GM21423 (cell line): ENCODE measurements at regions not wholly inside any gene's neighbourhood (a gene's known extent, or its start where the extent isn't known, plus 50 kb on each side); places are given as distances from the start of the nearest gene placed in this dataset.
A peak's percentile ranks its signal among the peaks of the same experiment; 100 is the strongest.
"Not testable (repeated sequence)": the region's sequence is repeated elsewhere in the genome, so short reads cannot be mapped to it uniquely, and the experiment has no call there.

Experiments used
- ATAC-seq: cut with Tn5 transposase; IDR thresholded peaks from one replicate; pipeline ENCODE4 v1.9.1; 2021; ENCODE audit warnings: mild to moderate bottlenecking, moderate library complexity; ENCODE audit not compliant: unreplicated experiment

DNA sequence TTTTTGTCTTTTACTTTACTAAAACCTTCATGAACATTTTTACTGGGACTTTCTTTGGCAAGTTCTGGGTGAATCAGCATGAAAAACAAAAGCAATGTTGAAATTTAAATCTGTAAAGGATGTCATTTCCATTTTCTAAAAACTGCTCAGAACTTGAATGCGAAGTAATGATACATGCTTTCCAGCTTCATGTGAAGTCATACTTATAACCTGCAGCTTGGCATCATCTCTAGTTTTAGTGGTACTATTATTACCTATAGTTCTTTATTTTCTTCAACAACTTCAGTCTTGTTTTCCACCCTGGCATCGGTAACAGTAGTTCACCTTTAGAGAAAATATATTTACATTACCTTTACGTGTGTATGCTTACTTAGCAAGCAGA, 421.4 kb upstream of the DIPK2B start:
- ATAC-seq, result peak; percentile 11

DNA sequence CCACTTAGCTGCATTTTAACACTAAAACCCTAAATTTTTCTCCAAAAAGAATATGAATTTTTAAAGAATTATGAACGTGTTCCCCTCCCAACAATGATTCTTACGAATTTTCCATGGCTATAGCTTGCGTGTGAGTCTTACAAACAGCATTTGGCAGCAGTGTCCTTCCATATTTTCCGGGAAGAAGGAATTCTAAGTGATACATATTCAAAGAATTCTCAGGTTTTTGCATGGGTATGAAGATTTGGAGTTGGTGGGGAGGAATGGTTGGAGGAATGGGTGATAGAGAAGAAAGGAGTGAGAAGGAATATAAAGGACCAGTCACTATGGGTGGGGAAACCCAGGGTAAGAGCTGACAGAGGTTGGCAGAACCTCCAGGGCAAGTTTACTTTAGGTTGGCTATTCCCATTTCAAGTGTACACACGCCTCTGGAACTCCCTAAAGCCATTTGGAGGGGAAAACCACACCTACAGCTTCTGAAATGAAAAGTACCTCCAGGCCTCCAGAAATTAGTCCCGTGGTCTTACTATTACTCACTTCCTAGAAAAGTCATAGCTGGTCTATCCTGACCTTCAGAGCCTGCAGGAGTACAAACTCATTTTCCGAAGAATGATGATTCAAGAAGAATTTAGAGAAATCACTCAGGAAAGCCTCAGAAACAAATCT, 420.8 kb upstream of the DIPK2B start:
- peak; percentile 40 for ATAC-seq

DNA sequence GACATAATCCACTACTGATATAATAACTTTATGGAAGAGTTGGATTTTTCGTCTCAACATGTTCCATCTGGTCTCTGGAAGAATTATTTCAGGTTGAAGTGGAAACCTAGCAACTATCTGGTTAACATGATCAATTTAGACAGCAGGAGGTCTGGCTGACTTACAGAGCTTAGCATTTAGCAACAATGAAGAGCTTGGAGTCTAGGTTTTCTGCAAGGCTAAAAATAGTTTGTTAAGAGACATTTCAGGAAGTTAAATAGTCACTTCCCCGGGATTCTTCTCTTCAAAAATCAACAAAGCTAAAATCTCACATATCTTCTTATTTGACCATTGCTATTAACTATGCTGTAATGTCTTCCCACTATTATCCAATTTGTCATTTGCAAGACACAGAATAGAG, 418.6 kb upstream of the DIPK2B start:
- ATAC-seq, result no peak

DNA sequence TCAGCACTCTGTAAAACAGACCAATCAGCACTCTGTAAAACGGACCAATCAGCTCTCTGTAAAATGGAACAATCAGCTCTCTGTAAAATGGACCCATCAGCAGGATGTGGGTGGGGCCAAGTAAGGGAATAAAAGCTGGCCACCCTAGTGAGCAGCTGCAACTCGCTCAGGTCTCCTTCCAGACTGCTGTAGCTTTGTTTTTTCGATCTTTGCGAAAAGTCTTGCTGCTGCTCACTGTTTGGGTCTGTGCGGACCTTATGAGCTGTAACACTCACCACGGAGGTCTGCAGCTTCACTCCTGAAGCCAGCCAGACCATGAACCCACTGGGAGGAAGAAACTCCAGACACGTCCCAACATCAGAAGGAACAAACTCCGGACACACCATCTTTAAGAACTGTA, 414.9 kb upstream of the DIPK2B start:
- not testable (repeated sequence) for ATAC-seq

DNA sequence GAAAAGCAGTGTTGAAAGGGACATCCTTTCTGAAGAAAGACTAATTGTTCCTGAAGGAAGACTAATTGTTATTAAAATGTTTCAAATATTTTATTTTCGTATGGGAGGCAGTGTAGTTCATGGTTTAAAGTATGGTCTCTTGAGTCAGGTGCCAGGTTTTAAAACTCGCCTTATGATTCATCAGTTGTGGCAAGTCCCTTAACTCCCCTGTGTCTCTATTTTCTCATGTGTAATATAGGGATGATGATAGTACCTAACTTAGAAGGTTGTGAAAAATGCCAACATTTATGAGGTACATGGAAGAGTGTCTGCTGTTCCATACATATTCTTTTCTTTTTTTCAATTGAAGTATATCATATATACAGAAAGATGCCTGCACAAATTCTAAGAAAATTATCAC, 414.2 kb upstream of the DIPK2B start:
- ATAC-seq, result no peak

DNA sequence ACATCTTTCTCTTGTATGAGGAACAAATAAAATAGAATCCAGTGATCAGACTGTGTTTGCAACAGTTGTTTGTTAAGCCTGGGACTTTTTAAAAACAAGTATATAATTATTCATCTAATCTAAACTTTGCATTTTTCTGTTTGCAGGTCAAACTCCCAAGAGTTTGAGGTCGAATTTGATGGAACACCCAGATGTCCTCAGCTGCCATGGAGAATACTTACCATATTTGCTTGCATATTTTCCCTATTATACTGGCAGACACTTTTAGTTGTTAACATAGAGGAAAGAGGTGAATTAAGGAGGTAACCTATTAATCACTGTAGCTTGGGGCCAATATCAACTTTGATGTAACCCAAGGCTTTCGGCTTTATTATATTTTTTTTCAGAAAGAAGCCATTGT, 401.5 kb upstream of the DIPK2B start:
- no peak for ATAC-seq

DNA sequence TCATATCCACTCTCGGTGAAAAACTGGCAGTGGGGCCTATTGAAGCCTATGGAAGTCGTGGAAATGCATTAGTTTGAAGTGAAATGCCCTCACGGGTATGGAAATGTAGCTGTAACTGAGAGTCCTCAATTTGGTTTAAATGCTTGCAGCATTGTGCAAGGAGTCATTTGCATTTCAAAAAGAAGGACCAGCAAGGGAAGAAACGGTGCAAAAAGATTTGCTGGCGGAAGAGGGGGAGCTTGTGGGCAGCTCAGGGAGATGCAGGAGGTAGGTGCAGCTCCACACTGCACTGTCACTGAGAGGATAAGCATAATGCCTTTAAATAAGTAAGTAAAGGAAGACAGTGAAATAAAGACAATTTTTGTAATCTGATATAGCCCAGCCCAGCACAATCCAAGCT, 400.4 kb upstream of the DIPK2B start:
- ATAC-seq, result no peak

DNA sequence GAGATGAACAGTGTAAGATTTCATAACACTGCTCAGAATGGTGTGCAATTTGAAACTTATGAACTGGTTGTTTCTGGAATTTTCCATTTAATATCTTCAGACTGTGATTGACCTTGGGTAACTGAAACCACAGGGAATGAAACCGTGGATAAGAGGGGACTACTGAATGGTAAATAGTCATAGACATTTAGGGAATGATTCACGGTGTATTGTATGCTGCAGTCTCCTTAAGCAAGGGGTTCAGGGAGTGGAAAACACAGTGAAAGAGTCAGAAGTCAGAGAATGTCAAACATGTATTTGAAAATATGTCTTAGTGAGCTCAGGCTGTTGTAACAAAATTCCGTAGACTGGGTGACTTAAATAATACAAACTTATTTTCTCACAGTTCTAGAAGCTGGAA, 398.2 kb upstream of the DIPK2B start:
- no peak for ATAC-seq

DNA sequence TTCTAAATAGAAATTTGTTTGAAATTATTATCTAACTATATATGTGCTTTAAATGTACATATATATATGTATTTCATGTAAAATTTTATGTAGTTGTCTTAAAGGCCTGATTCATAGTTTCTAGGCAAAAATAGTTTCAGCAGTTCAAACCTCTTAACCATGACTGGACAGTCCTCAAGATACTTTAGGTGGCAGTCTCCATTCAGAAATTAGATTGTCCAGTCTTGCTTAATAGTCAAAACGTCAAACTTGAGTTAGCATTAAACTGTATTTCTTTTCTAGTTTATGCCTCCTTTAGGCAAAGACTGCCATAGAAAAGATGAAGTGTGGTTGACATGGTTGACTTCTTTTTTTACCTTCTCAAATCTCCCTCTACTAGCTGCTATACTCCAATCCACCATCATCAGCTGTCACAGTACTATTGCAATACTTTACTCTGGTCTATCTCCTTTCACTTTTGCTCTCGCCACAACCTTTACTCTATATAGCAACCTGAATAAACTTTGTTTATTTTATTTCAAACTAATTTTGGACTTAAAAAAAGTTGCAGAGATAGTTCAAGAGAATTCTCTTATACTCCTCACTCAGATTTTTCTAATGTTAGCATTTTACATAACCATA, 395.6 kb upstream of the DIPK2B start:
- ATAC-seq, result no peak

DNA sequence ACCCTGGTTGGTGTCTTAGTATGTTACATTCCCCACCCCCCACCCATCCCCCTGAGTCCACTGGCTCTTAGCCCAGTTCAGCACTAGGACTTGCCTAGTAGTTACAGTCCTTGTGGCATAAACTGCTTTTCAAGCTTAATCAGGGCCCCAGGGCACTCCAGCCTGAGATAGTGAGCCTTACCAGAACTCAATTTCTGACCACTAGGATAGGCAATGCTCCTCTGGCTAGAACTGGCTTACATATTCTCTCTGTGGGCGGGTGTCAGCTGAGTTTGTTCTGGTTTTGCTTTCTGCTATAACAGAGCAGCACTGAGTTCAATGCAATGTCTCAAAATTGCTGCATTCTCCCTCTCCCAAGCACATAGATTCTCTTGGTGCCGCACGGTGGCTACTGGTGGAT, 391.4 kb upstream of the DIPK2B start:
- no peak for ATAC-seq

DNA sequence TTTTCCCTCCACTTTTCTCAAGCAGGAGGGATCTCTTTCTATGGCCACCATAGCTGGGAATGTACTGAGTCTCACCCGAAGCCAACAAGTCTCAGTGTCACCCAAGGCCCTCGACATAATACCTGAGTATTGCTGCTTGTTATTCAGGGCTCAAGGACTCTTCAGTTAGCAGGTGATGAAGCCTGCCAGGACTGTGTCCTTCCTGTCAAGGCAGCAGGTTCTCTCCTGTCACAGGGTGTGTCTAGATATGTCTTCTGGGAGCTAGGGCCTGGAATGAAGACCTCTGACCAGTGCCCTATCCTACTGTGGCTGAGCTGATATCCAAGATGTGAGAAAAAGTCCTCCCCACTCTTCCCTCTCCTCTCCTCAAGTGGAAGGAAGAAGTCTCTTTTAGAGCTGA, 391.0 kb upstream of the DIPK2B start:
- ATAC-seq, result no peak

DNA sequence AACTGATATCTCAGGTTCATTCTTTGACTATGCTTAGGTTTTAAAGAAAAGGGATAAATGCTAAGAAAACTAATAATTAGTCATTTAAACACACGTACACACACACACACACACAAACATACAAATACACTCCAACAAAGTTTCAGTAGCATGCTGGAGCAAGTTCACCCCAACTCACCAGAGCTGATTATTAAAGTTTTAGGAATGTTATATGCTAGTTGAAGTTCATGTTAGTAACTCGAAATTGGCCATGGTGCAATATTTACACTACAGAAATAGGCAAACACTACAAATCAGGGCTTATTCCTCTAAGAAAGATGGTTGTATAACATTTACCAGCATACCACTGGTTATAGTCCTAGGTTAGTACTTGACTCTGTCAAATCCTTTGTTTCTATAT, 384.0 kb upstream of the DIPK2B start:
- ATAC-seq, result no peak

DNA sequence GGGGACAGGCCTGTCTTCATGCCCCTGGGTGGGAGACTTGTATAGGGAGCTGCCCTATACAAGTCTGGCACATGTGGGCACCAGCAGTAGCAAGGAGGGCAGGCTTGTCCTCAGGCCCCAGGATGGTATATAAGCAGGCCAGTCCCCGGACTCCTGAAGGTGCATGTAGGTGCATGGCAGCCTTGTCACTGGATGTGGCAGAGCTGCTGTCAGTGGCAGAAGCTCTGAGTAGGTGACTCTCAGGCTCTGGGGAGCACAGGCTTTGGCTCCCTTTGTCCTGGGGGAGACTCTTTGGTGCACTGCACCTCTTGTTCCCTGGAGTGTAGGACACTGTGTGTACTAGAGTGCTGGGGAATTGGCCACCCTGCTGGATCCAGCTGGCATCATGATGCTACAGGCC, 376.7 kb upstream of the DIPK2B start:
- ATAC-seq, result no peak

DNA sequence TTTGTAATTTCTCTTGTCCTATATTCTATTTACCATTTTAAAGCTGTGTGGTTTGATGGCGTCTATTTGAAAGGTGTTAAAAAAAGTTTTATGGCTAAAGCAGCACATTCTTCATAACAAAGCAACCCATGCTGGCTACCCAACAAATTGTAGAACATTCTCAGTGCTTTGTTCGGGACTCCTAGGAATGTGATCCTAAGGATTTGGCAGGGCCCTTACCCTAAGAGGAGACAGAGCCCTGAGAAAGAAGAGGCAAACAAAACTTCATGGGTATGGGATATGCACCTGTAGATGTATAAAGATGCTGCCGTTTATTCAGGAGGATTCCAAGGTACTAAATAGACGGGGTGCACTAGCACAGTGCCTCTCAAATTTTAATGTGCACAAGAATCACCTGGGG, 370.8 kb upstream of the DIPK2B start:
- ATAC-seq, result no peak

DNA sequence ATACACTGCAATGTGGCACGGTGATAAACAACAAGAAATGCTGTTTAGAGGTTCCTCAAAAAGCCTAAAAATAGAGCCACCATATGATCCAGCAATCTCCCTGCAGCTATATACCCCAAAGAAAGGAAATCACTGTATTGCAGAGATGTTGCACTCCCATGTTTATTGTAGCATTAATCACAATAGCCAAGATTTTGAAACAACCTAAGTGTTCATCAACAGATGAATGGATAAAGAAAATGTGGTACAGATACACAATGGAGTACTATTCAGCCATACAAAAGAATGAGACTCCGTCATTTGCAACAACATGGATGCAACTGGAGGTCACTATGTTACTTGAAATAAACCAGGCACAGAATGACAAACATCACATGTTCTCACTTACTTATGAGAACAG, 365.8 kb upstream of the DIPK2B start:
- ATAC-seq, result no peak

DNA sequence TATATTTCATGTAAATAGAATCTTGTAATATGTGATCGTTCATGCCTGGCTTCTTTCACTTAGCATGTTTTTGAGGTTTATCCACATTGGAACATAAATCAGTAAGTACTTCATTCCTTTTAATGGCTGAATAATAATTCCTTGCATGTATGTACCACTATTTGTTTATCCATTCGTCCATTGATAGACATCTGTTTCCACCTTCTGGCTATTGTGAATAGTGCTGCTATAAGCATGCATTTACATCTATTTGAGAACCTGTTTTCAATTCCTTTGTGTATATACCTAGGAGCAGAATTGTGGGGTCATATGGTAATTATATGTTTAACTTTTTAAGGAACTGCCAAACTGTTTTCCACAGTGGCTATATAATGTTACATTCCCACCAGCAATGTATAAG, 356.7 kb upstream of the DIPK2B start:
- ATAC-seq, result no peak

DNA sequence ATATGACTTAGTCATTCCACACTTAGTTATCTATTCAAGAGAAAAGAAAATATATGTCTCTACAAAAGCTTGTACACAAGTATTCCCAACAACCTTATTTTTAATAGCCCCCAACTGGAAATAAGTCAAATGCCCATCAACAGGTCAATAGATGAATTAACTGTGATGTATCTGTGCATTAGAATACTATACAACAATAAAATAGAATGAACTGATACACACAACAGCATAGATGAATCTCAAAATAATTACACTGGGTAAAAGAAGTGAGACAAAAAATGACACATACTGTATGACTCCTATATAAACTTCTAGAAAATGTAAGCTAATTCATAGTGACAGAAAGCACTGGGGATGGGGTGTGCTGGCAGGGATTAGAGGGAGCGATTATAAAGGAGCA, 354.1 kb upstream of the DIPK2B start:
- no peak for ATAC-seq

DNA sequence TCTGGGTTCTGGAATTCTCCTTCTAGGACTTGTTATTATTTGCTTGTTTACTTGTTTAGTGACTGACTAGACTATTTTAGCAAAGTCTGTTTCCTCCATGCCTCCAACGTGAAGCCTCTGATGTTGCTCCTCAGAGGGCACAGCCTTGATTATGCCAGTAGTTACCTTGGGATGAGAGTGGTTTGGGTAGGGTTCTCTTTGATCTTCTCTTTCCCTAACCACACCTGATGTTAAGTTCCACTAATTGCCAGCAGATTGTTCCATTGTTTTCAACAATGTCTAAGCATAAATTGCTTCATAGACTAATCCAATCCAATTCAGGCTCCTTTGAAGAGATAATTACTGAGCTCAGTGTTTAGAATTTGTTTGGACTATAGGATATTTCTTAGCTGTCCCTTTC, 352.7 kb upstream of the DIPK2B start:
- no peak for ATAC-seq

DNA sequence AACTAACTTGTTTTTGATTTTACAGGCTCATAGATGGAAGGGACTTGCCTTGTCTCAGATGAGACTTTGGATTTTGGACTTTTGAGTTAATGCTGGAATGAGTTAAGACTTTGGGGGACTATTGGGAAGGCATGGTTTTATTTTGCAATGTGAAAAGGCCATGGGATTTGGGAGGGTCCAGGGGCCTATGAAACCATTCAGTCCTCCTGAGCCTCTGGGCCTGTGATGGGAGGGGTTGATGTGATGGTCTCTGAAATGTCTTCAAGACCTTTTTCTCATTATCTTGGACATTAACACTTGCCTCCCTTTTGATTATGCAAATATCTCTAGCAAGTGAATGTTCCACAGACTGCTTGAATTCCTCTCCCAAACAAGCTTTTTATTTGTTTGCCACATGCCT, 346.0 kb upstream of the DIPK2B start:
- ATAC-seq, result not testable (repeated sequence)

DNA sequence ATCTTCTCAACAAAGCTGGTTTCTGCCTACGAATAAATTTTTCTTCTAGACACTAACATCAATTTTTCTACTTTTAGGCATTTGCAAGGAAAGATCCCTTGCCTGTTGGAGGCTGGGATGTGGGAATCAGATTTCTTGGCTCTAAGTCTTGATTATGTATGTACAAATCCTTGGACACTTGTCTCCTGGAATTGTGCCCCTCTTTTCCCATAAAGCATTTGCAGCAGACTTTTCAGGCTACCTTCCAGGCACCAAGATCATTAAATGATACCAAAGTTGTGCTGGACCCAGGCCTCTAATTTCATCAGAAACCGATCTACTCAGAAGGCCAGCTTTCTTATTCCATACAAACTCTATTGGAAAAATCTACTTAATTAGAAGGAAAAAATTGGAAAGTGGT, 339.5 kb upstream of the DIPK2B start:
- ATAC-seq, result no peak

DNA sequence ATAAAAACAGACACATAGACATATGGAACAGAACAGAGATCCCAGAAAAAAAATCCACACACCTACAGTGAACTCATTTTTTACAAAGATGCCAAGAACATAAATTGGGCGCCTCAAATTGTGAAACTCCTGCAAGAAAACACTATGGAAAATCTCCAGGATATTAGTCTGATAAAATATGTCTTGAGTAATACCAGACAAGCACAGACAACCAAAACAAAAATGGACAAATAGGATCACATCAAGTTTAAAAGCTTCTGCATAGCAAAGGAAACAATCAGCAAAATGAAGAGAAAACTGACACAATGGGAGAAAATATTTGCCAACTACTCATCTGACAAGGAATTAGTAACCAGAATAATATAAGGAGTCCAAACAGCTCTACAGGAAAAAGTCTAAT, 337.3 kb upstream of the DIPK2B start:
- no peak for ATAC-seq

DNA sequence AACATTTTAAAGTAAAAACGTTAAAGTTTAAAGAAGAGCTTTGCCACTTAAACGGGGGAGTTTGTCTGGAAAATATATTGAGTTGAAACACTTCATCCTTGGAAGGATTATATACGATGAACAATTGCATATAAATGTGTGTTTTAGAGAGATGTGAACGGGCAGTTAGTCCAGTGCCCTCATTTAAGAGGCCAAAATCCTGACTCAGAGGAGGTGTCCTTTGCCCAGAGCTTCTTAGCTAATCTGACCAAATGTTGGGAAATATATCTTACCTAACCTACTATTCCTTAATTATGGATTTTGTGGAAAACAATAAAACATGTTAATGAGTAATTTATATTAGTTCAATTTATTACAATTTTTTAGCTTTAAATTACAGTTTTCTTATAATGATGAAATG, 327.2 kb upstream of the DIPK2B start:
- no peak for ATAC-seq

DNA sequence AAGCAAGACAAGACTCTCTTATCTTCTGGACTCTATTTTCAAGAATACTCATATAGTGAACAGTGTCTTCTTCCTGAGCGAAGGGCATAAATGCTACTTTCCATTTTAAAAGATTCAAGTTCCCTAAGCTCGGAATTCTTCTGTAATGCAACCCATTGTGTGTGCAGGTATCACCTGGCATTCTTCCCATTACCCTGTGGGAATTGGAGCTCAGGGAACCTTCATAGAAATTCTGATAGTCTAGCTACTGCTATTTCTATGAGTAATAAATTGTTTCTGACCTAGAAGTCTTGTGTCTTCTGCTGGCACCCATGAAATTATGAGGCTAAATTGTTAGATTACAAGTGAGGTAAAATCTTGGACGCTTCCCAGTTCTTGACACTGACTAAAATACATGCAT, 324.1 kb upstream of the DIPK2B start:
- no peak for ATAC-seq
